Fibroblast of skin of left biceps (primary cell): ENCODE measurements at regions not wholly inside any gene's neighbourhood (a gene's known extent, or its start where the extent isn't known, plus 50 kb on each side); places are given as distances from the start of the nearest gene placed in this dataset.
A peak's percentile ranks its signal among the peaks of the same experiment; 100 is the strongest.
"Not testable (repeated sequence)": the region's sequence is repeated elsewhere in the genome, so short reads cannot be mapped to it uniquely, and the experiment has no call there.

Experiments used
- DNase-seq, 2 experiments: peaks; one replicate each; pipeline ENCODE4 v3.0.0-alpha.2; 2013; ENCODE audit warnings: low read depth in 2 of 2

DNA sequence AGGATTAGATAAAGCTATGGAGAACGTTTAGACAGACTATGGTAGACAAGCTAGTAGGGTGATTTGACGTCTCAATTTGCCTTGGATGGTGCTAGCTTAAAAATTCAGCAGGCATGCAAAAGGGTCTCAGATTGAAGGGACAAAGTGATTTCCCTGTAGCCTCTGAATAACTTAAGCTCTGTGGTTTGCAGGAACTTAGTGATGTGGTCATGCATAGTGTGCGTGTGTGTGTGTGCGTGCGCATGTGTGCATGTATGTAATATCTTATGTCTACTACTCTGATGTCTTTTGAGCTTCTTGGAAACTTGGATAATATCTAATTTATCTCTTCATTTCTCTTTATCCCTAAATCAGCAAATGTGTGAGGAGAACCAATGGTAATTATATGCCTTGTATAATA, 183.6 kb upstream of the TNC start:
- no peak for DNase-seq

DNA sequence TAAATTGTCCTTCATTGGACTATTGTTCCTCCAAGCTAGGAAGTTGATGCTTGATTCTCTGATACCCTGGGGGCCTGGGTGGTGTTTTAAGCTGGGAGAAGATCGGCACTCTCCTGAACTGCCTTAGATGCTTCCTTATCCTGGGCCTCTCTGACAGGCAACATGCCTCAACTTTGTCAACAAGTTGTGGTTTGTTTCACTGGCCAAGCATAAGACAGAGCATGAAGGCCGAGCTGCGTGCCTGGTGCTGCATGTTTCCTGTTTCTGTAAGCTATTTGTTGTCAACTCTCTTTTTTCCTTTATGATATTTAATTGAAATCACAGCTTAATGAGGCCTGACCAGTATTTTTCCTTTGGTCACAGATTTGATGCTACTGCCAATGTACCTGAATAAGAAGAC, 187.6 kb upstream of the TNC start:
- DNase-seq: no peak

DNA sequence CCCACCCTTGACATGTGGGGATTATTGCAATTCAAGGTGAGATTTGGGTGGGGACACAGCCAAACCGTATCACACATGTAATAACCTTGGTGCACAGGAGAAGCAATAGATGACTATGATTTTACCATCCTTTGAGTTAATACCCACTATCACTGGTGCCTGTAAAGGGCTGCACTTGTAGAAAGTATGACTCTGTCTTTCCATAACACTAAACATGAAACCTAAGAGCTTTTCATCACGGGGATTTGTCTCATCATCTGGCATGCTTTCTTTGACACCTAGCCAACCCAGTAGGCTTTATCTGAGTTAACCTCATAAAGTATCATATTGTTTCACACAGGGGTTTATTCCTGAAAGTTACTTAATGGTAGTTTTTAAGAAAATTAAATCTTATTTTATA, 188.9 kb upstream of the TNC start:
- no peak for DNase-seq

DNA sequence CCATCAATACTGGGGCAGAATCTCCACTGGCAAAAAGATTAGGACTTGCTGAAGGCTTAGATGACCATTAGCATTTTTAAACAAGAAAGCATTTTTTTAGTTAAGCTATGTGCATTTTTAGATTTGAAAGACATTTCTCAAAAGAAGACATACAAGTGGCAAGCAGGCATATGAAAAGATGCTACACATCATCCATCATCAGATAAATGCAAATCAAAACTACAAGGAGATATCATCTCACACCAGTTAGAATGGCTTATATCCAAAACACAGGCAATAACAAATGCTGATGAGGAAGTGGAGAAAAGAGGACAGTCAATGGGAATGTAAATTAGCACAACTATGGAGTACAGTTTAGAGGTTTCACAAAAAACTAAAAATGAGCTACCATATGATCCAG, 195.6 kb upstream of the TNC start:
- no peak for DNase-seq

DNA sequence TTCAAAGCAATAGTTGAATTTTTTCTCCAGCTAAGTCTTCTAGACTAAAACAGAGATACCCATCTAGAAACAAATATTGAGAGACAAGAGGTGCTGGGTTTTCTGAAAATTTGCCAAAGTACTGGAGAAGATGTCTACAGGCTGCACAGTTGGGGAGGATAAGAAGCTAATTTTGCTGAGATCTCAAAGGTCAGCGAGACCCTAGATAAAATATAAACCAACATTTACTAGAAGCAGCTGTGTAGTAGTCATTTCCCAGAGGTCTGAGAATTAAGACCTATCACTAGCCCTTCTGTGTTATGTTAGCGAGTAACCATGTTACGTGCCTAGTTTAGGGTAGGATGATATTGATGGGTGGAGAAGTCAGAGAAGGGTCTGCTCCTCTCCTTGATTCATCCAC, 208.5 kb upstream of the TNC start:
- DNase-seq: no peak

DNA sequence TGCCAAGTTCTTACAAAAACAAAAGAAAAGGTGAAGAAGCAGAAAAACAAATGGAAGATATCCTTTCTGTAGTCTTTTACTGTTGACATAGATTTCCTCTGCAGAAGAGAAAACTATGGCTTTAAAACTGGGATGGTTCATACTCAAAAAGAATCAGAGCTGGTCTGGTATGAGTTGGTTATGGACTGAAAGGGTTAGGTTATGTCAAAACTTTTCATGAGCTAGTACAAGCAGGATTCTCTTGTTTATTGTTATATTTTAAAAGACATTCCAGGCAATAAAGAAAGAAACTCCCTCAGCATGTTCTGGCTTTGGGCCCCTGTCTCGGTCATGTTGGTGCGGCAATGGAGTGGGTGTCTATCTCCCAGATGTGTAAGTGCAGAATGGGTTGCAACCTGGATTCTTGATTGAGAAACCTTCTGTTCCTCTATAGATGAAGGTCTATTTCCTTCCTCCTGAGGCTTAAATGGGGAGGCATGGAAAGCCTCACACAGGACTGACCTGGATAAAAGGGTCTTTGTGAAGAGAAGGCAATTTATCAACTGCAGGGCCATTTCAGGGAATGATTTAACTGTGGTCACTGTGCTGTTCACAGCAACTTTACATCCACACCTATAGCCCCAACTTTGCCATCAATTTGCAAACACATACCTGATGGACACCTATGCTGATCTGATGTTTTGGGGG, 209.6 kb upstream of the TNC start:
- no peak for DNase-seq

DNA sequence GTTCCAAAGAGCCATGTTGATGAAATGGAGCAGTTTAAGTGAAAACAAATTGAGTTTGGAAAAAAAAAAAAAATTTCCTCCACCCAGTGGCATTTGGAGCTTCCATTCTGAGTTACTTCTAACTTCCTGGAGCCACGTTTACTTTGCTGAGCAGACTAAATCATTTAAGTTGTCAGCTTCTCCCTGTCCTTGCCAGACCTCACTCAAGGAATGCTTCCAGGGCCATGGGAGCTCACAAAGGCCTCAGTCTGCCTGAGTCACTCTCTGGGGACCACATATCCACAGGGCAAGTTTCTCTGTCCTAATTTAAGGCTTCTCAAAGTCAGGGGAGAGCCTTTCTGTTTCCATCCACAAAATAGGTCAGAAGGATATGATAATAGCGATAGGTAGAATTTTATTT, 210.3 kb upstream of the TNC start:
- DNase-seq: peak; percentile 90 to 91

DNA sequence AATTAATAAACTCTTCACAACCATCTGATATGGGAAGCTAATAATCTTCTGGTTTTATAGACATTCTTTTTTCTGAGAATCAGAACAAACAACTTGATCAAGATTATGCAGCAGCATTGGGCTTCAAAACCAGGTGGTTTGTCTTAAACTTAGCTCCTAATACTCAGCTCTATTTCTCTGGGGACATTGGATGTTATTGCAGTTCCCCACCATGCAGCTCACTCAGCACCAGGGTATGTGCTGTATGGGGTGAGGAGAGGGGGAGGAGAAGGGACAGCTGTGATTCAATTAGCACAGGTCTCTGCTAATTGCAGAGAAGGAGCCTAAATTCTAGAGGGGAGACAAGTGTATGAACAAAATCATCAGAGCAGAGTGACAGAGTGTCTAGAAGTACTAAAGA, 210.7 kb upstream of the TNC start:
- no peak for DNase-seq

DNA sequence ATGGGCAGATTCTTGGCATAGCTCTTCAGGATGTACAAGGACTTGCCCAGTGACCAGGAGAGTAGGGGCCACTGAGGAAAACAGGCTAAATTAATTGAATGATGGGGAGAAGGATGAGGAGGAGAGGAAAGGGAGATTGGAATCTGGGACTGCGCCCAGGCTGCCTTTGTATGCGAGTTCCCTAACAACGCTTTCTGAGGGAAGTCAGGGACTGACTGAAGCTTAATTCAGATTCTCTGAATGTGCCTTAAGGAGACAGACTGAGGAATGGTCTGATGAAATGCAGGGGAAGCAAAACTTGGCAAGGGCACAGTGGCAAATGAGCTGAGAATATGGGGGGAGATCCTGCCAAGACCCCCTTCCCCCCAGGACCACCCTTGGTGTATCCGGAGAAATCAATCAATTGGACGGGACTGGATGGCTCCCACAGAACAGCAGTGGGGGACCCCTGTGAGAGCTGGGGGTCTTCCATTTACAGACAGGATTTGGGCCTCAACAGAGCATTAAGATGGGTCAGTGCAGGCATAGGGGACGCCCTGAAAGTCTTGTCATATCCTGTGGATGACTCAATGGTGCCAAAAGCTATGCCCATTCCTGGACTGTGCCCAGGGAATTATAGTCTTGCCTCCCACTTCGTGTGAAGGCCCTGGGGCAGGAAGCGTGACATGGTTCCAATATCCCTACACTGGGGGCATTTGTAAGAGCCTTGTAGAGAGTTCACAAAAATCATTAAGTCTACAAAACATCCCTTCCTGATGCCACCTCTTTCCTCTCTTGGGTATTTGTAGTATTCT, 215.5 kb upstream of the TNC start:
- DNase-seq: no peak

DNA sequence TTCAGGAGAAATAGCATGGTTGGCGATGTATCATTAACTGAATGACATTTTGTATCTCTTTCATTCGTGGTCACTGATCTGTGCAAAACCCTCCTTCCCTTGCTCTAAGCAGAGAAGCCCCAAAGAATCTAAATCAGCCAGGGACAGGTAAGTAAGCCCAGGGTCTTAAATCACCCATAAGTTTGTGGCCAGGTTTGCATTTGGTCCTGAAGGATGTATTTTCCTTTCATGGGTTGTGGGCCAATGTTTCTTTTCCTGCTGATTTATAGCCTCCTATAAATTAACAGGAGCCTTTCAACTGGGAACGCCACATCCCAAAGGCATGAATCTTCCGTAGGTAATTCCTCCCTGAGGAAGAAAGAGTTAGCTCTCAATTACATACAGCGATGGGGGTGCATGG, 217.5 kb upstream of the TNC start:
- DNase-seq: no peak

DNA sequence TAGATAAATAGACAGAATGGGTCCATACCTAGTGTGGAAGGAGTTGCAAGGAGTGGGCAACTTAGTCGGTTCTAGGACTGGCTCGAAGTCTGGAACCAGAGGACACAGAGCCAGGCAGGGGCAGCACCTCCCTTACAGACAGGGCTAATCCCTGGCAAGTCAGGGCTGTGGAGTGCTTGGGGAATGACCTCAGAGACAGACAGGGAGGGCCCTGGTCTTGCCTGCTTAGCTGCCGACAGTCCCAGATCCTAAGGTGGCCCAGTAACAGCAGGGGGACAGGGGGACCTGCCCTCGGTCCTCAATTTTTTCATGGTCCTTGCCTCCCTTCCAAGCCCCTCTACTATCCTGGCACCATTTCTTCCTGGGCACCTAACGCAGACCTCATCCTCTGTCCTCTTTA, 222.4 kb upstream of the TNC start:
- DNase-seq: no peak

DNA sequence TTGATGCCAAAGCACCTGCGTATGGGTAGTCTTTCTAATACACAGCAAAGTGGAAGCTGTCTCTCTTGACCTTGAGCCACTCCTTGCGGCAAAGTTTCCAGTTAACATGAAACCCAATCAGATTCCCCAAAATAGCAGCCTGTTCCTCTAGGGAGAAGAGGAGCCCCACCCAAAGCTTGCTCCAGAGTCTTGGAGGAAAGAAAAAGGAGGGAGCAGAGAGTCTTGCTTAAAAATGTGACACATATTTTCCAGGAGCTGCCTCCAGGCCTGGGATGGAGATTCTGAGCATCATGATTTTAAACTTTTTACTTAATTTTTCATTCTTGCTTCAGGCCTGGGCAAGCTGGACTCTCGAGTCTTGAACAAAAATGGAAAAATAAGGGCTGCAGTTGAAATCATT, 223.5 kb upstream of the TNC start:
- DNase-seq: no peak

DNA sequence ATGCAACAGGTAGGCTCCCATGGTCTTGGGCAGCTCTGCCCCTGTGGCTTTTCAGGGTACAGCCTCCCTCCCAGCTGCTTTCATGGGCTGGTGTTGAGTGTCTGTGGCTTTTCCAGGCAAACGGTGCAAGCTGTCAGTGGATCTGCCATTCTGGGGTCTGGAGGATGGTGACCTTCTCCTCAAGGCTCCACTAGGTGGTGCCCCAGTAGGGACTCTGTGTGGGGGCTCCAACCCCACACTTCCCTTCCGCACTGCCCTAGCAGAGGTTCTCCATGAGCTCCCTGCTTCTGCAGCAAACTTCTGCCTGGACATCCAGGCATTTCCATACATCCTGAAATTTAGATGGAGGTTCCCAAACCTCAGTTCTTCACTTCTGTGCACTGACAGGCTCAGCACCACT, 229.8 kb upstream of the TNC start:
- not testable (repeated sequence) for DNase-seq

DNA sequence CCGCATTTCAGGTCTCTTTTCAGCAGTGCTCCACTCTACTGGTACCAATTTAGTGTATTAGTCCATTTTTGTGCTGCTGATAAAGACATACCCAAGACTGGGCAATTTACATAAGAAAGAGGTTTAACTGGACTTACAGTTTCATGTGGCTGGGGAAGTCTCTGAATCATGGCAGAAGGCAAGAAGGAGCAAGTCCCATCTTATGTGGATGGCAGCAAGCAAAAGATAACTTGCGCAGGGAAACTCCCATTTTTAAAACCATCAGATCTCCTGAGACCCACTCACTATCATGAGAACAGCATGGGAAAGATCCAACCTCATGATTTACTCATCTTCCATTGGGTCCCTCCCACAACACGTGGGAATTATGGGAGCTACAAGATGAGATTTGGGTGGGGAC, 231.0 kb upstream of the TNC start:
- not testable (repeated sequence) for DNase-seq

DNA sequence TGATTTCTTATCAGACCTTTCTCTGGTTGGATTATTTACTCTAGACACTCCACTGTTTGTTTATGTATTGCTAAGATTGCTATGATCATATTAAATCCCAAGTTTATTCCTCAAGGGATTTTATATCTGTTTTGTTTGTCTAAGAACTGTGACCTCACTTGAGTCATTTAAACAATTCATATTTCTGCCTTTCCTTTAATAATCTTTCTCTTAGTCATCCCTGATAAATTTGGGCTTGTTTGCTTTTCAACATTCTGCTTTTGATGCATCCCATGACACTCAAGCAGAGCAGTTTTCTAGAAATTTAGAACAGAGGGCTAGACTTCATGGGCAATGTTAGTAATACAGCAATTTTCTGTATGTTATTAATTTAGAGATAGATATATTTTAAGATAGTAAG, 231.6 kb upstream of the TNC start:
- no peak for DNase-seq

DNA sequence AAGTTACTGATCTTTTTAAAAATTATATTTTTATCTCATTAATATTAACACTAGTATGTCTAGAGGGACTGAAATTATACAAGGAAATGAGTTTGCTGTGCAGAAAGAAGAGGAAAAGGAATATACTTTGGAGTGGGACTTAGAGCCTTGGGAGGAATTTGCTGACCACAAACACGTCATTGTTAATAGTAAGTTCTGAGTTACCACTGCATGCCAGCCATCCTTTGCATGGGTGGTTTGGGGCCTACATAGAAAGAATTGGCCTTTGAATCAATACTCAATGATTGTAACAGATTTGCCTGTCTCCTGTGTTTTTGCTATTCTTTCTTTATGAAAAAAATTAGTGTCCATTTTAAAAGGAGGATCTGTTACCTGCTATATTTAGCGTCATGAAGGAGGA, 232.6 kb upstream of the TNC start:
- DNase-seq: no peak

DNA sequence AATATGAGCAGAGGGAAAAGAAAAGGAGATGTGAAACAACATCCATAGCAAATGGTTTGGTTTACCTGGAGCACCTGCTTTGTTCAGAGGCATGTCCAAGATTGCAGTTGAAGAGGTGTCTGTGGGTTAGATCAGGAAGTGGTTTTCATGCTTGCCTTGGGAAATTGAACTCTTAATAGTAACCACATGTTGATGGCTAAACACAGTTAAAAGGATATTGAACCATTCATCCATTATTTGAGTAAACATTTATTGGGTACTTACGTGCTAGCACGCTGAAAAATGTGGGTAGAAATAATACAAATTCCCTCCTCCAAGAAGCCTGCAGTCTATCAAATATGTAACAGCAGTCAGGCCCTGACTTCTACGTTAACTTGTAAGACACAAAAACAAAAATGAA, 235.7 kb upstream of the TNC start:
- no peak for DNase-seq

DNA sequence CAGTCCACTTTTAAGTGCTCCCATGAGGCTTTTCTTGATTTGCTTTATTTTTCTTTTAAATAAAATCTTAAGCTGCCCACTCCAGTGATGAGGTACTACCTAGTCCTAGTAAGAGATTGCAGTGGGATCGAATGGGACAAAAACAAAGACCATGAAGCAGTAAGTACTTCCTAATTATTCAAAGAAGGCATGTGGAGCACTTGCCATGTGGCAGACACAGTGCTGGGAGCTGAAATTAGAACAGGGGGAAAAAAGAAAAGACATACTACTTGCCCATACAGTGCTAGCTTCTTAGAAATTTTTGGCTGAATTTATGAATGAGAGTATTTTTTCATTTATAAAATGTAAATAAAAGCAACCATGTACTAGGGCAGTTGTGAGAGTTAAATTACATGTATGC, 239.9 kb upstream of the TNC start:
- DNase-seq: no peak

DNA sequence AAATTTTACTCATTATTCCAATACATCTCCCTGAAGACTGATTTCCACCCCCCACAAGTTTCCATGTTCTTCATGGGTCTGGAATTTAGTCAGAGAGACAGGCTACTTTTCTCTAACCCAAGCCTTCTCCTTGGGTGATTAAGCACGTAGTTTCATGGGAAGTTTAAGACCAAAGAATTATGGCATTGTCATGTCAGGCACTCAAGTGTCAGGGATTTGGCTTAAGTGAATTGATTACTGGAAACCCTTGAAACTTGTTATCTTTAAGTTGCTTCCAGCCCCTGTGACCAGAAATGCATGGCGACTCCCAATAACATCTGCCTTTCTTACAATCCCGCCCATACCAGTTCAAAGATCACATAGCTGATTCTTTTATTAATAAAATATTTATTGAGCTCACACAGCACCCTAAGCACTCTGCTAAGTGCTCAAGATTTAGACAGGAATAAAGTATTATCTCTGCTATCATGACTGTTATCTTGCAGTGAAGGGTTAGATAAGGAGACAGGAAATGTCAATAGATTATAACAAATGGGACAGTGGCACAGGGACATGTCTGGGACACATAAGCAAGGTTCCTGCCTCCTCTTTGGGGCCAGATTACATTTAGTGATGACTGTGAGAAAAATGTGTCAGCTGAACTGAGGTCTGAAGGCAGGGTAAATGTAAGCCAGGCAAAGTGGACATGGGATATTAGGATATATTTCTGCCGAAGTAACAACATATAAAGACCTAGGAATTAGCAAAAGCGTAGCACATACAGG, 241.2 kb upstream of the TNC start:
- no peak for DNase-seq

DNA sequence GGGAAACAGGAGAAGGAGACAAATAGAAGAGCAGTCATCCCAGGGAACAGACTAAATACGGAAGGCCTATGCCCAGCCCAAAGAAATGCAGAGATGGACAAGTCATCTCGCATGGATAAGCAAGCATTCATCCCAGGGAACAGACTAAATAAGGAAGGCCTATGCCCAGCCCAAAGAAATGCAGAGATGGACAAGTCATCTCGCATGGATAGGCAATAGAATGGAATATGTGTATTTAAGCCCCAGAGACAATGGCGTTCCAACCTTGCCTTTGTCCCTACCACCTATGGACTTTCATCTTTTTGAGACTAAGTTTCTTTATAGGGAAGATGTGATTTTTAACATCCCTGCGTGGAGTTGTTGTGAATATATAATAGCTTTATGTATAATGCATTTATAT, 242.2 kb upstream of the TNC start:
- no peak for DNase-seq

DNA sequence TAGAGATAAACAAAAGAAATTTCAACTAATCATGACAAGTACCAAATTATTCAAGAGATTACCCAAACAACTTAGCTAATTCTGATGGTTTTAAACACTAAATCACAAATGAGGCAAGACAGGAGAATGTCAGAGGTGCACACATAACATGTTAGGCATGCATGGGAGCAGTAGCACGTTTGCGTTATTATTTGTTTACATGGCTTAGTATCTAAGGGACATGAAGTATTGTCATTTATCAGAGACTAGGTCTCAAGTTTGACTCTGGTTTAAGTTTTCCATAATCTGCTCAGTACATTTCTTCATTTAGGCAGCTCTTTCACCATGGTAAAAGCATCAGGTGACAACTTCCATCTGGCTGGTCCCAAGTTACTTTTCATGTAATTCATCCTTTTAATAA, 244.1 kb upstream of the TNC start:
- no peak for DNase-seq

DNA sequence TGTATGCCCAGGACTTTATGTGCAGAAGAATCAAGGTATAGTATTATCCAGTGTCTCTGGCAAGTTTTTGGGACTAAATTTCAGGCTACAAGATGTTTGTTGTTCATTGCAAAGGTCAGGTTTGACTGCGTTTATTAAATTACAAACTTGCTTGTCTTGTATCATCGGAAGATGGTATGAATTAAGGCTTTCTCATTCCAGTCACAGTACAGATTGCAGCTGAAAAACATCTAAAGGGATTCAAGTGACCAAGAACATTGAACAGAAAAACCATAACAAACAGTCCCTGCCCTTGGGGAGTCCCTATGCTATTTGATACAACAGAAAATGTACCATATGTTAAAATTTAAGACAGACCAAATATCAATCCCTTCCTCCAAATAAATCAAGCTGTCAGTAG, 244.7 kb upstream of the TNC start:
- DNase-seq: no peak

DNA sequence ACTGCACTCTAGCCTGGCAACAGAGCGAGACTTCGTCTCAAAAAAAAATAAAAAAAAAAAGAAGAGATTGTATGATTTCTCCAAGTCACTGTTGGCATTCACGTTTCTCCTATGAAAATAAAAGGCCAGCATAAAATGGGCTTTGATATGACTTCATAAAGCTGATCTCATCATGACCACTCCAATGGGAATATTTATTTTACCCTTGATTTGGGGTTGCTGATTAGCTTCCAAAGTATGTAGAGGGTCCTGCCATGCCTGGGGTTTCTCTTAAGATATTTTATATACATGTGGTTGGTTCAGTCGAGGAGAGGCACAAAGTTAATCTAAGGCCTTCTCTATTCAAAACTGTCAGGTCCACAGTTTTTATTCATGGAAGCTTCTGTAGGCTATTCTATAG, 247.0 kb upstream of the TNC start:
- DNase-seq: no peak
